CD4-positive, alpha-beta T cell treated with Interleukin-4 for 4 hours (primary cell): ENCODE measurements at regions not wholly inside any gene's neighbourhood (a gene's known extent, or its start where the extent isn't known, plus 50 kb on each side); places are given as distances from the start of the nearest gene placed in this dataset.
"Not testable (repeated sequence)": the region's sequence is repeated elsewhere in the genome, so short reads cannot be mapped to it uniquely, and the experiment has no call there.

Experiments
- DNase-seq: peaks from one replicate; pipeline ENCODE4 v3.0.0-alpha.2; 2020

DNA sequence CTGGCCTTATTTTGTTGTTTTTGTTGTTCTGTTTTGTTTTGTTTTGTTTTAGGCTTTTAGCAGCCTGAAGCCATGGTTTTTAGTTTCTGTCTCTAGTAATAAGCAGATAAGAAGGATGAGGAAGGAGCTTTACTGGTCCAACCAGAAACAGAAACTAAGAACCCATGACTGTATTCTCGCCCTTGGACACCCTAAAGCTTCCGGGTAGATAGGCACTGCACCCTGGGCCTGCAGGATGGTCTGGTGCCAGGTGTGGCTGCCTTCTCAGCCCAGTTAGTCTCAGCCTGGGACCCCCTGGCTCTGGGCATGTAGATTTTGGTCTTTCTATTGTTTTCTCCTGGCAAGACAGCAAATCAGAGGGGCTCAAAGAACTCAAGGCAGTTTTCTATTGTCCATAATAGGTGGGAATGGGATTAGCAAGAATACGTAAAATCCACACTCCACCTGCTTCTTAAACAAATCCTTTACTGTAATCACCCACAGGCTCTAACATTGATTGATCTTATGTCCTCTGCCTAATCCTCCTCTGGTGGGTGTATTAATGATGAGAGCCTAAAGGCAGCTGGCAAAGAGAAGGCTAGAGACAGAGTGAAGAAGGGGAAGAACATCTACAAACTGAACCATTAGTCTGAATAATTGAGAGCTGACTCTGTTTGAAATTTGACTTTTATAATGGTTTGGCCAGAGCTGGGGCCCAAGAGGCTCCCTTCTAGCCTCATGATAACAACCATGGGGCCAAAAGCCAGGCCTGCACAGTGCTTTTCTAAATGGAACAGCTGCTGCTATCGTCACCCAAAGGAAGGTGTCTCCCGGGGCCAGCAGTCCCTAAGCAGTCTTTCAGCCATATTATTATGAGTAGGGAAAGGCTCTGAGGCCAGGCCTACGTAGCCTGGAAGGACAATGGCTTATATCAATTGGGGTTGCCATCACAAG, 106.8 kb upstream of the ATP1A1 start:
- no peak for DNase-seq

DNA sequence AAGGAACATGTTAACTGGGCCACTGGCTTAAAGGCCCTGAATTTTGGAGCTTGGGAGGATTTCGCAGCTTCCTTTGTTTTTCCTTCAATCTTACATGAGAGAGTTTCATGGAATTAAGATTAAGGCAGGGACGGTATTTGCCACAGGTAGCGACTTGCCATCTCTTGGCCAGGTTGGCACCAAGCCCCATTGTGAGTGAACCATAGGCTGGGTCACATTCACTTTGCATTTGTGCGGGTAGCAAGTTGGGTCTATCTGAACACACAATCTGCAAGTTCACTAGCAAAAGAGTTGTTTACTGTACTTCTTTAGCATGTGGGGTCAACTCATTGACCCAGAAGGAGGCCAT, 106.2 kb upstream of the ATP1A1 start:
- DNase-seq = no peak

DNA sequence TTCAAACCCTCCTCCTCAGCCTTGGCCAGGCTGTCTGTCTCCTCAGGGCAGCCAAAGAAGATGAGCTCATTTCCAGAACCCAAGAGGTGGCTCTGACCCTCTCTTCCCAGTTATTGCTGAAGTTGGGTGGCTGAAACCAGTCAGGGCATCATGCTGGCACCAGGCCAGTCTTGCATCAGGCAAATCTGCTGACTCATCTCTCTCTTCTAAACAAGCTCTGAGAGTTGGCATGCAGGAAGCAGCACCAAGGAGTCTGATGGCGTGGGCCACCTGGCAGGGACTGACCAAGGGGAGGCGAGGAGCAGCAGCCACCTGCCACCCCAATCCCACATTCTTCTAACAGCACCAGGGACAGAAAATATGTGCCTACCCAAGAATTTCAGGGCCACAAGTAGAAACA, 104.8 kb upstream of the ATP1A1 start:
- DNase-seq = no peak

DNA sequence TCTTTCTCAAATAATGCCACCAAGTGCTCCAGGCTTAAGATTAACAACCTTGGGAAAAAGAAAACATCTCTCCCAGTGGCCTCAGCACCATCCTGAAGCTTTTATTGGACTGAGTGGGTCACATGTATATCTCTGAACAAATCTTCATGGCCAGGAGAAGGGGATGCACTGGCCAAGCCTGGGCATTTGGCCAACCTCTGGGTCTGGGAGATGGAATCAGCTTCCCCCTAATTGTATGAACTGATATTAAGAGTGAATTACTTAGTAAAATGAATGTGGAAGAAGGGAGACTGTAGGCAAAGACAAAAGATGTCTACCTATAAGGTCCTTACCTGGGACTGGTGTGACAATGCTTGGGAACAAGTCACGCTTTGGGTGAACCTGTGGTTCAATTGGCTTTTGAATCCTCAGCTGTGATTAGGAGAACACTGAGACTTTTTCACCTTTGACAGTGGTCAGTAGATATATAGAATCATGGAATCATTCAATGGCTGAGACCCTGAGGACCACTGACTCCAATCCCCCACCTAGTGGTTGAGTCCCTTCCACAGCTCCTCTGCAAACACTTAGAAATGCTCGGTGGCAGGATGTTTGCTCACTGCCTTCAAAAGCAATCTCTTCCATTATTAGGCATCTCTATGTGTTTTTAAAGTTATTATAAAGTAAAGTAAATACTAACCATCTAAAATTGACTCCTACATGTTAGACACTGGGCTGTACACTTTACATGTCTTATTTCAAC, 102.6 kb upstream of the ATP1A1 start:
- DNase-seq = no peak

DNA sequence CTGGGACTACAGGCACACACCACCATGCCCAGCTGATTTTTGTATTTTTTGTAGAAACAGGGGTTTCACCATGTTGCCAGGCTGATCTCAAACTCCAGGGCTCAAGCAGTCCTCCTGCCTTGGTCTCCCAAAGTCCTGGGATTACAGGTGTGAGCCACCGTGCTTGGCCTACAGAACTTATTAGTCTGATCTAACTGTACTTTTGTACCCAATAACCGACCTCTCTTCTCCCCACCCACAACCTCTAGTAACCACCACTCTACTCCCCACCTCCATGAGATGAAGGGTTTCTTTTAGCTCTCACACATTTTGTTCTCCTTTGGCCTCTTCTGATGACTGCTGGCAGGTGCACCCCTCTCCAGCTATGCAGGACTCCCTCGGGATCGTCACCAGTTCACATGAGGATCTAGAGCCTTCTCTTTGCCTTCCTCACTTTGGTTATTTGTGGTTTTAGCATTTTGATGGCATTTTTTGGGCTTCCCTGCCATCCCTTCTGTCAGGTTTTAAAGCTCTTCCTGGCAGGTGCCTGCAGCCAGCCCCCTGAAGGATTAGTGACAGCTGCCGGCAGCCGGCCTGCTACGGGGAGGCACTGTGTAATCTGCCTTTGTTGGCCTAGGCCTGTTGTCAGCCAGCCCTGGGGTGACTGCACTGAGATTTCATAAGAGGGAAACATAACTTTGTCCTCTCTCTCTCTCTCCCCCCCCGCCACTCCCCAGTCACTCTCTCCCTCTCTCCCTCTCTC, 99.8 kb upstream of the ATP1A1 start:
- no peak for DNase-seq

DNA sequence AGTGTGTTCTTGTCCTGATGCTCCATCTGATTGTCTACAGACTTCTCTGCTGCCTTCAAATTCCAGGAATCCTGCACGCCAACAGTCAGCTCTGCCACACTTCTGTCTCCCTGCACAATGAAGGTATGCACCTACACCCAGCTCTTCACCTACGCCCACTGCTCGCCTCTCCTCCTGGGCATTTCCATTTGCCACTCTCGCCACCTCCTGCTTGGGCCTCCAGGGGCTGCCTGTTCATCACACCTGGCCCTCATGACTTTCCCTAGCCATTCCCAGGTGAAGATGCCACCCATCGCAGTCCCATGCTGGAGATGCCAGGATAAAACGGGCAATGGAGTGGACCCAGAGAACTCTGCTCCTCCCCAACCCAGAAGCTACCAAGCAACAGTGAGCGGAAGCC, 96.5 kb upstream of the ATP1A1 start:
- no peak for DNase-seq

DNA sequence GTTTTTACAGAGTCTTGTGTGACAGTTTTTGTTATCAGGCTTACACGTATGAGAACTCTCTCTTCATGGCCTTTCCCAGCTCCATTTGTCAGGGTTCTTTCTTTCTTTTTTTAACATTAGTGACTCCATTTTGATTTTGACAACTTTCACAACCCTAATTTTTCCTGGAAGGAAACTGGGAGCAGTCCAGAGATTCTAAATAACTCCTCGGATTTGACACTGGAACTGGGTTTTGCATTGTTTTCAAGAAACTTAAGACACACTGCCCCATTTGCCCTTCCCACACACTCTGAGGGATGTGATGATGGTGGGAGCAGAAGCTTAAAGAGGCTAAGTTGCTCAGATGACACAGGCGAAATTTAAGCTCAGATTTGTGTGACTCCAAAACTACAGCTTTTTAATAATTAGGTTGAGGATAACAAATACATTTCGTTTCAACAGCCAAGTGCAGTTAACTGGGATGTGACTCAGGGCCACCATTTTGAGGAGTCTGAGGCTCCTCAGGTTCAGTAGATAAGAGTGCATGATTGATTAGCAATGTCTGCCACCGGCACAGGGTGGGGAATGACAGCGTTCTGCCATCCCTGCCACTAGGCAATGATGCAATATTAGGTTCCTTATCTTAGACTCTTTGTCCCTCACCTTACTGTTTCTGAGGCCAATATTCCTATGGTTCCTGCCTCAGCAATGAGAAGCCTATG, 95.1 kb upstream of the ATP1A1 start:
- no peak for DNase-seq

DNA sequence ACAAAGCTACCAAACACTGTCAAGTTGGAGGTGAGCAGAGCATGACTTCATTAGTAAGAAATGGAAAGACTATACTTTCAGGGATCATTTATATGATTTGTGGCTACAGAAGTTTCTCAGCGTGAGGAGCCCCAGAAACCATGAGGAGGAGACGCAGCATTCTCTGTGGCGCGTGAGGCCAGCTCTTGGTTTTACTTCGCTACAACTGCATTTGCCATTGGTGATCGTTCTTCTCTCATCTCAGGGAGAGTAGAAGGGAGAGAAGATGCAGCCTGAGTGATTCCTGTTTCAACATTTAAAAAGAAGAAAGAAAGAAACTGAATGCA, 94.5 kb upstream of the ATP1A1 start:
- DNase-seq = no peak

DNA sequence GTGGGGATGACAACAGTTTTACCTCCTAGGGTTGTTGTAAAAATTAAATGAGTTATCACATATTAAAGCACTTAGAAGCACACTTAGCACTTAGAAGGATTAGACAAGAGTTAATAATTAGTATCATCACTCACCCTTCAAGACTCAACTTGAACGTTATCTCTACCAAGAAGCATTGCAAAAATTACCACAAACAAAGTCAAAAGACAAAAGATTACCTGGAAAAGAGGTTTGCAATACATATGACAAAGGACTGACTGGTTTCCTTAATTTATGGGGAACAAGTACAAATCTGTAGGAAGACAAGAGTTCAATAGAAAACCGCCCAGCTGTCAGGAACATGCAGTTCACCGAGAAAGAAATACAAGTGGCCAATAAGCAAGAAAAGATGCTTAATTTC, 93.3 kb upstream of the ATP1A1 start:
- DNase-seq = no peak

DNA sequence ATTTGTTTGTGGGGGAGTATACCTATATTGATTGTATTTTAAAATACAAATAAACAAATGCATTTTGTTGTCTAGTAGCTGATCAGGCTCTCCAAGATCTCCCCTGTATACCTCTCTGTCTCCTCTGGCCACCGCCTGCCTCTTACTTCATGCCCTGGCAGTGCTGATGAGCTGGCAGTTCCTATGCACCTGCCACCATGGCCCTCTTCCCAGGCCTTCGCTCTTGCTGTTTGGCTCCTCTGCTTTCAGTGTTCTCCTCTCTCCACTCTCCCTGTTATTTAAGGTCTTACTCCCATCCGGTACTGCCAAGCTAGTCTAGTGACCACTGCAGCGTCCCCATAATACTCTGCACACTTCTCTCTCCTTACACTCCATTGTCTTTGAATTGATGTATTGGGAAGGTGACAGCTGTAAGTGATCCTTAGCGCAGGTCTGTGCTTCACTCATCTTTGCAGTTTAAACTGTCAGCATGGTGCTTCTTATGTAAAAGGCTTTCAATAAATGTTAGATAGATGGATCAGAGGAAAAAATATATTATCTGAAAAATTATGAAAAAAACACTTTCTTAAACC, 88.1 kb upstream of the ATP1A1 start:
- no peak for DNase-seq

DNA sequence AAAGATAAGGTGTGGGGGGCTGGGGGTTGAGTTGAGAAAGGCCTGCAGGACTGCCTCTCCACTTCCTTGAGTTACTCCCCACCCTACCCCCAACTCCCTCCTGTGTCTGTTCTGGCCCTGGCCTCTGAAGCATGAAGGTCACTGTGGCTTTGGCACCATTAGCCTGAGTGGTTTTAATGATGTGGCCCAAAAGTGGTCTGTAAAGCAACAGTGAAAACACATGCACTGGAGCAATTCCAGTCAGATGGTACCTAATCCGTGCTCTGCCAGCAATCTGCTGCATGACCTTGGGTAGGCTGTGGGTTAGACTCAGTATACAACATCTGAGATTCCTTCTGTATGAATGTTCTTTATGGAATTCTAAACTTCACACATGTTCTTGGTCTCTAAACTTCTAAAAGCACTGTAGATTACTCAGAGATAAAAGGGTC, 86.5 kb upstream of the ATP1A1 start:
- no peak for DNase-seq

DNA sequence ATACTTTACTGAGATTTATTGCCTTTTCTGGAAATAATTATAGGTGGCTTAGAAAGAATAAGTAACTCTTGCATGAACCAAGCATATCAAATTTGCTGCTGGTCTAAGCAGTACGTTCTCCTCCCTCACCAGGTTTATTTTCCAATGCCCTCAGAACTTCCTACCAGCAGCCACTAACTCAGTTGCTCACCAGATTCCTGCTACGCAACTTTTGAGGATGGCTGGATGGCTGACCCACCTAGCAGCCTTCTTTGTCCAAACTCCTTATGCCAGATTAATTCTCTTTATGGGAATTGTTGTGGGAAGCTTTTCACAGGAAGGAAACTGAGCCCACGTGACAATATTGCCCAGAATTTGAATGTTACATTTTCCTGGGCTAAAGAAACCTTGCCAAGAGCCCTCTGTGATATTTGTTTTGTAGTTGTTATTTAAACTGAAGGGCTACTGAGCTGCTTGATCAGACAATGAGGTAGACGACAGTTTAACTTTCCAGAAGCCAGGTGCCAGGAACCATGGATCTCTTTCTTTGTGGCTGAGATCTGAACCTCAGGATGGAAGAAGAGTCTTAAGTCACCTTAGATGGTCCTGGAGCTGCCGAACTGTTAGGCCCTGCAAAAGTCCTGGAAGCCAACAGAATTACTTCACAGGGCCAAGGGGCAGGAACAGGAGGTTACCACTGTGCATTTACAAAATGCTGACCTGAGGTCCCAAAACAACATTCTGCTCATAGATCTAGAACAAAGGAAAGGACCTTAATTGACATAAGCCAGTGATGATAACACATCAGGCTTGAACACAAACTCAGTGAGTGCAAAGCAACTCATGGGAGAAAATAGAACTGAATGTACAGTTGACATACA, 85.5 kb upstream of the ATP1A1 start:
- no peak for DNase-seq

DNA sequence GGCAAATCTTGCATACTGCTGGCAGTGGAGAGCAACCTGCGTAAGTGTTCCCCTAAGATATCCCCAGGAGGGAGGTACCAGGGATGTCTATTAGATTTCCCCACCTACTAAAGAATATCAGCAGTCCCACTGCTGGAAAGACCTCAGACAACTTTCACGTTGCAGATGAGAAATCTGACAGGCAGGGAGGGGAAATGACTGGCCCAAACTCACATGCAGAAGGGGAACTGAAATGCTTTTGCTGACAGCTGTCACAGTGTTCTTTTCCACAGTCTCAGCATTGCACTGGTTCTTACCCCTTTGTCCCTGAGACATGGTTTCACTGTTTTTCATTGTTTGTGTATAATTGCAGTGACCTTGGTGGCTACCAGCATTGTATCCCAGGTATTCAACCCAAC, 84.8 kb upstream of the ATP1A1 start:
- DNase-seq = no peak

DNA sequence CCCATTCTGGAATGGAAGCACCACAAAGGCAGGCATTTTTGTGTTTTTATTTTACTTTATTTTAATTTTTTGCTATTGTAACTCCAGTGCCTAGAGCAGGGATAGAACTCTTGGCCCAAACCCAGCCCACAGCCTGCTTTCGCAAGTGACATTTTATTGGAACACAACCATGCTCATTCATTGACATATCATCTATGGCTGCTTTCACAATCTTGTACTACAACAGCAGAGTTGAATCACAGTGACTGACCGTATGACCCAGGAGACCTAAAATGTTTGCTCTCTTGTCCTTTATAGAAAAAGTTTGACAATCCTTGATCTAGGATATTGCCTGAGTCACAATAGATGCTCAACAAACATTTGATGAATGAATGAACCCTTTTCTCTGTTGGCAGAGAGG, 83.9 kb upstream of the ATP1A1 start:
- DNase-seq = no peak

DNA sequence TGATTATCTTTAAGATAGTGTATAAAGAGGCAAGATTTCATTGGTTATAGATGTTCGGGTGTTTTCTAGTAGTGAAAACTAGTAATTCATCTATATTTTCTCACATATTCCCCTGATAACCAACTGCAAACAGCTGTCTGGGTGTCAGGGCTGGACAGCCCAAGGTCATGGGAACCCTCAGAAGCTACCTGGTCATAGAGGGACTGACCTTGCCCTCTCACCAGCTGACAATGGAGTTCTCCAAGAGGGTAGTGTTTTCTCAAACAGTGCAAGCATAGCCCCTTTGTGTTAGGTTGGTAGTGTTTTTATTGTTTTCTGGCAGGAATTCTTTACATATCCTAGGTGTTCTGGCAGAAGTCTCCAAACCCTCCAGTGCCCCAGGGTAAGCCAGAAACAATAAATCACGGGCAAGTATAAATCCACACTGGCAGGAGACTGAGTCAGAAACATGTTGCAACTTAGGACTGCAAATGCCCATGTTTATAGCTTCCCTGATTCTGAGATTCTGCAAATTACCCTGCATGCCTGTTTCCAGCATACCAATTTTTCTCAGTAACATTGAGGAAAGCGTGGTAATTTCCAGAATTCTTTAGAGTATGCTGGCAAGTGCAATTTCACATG, 82.8 kb upstream of the ATP1A1 start:
- no peak for DNase-seq

DNA sequence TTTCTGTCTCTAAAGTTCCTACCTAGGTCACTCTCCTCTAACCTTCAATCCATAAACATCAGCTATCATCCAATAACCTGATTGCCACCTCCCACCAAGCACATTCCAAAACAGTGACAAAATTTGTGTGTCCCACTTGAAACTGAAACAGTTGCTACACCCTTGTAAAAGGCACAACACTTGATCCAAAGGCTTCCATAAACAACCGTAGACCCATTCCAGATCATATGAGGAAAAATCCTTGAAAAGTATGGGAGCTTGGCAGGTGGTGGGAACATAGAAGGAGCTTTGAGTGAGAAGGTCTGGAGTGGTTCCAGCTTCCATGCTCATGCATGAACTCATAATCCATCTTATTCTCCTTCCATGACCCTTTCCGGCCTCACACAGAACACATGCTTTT, 82.0 kb upstream of the ATP1A1 start:
- no peak for DNase-seq

DNA sequence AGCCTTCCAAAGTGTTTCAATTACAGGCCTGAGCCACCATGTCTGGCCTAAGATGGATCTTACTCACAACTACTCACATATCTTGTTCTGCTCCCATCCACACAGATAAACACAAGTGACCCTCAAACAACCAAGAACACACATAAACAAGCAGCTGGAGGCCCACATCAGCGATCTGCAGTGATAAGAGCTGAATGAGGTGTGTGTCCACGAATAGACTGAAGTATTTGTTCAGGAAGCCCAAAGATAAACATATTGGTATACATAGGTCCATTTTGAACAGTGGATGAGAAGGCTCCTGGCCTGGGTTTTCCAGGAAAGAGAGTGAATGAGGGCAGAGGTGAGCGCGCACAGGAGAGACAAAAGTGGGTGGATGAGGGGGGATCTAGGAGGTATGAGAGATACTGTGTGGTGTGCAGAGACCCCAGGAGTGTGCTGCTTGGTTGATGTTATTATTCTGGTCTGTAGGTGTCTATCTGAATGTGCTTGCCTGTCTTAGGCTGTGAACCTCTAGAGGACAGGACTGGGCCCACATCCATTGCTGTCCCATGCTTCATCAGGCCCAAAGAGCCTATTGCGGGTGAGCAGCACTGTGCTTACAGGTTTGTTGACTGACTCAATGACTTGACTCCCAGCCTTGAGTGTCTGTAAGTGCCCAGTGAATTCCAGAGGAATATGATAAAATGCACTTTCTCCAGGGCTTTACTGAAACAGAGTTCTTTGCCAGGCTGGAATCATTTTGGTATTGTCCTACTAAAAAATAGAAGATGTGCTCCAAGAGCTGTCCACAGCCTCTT, 79.9 kb upstream of the ATP1A1 start:
- DNase-seq = no peak

DNA sequence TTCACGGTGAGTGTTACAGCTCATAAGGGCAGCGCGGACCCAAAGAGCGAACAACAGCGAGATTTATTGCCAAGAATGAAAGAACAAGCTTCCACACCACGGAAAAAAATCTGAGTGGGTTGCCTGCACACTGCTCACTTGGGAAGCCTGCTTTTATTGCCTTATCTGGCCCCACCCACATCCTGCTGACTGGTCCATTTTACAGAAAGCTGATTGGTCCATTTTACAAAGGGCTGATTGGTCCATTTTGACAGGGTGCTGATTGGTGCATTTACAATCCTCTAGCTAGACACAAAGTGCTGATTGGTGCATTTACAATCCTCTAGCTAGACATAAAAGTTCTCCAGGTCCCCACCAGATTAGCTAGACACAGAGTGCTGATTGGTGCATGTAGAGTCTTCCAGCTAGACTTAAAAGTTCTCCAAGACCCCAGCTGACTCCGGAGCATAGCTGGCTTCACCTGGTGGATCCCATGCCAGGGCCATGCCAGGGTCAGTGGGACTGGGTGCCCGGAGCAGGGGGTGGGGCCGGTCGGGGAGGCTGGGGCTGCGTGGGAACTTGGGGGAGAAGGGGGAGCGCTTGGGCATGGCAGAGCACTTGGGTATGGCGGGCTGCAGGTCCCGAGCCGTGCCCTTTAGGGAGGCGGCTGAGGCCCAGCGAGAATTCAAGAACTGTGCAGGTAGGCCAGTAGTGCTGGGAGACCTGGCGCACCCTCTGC, 75.4 kb upstream of the ATP1A1 start:
- no peak for DNase-seq

DNA sequence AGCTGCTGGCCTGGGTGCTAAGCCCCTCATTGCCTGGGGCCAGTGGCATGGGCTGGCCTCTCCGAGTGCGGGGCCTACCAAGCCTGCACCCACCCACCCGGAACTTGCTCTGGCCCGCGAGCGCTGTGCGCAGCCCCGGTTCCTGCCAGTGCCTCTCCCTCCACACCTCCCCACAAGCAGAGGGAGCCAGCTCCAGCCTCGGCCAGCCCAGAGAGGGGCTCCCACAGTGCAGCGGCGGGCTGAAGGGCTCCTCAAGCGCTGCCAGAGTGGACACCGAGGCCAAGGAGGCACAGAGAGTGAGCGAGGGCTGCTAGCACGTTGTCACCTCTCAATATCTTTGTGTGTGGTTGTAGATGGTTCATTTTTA, 74.8 kb upstream of the ATP1A1 start:
- DNase-seq = not testable (repeated sequence)

DNA sequence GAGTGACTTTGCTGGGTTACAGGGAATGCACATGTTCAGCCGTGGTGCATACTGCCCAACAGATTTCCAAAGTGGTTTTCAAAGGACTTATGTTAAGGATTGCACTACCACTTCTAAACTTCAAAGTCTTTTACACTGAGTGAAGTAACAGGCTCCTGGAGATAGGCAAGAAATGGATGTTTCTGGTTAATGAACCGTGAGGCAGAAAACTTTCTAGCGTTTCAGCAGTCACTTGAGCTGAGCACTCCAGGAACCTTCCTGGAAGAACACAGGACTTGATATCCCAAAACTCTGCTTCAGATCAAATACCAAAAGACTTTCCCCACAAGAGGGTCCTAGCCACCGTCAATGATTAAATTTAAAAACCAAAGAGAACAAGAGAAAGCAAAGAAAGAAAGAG, 74.3 kb upstream of the ATP1A1 start:
- DNase-seq = no peak
